NCI-H1417 (cell line): ENCODE measurements at regions not wholly inside any gene's neighbourhood (a gene's known extent, or its start where the extent isn't known, plus 50 kb on each side); places are given as distances from the start of the nearest gene placed in this dataset.
"Not testable (repeated sequence)": the region's sequence is repeated elsewhere in the genome, so short reads cannot be mapped to it uniquely, and the experiment has no call there.

Experiments used
- DNase-seq, 3 experiments: peaks; one replicate each; lab custom pipeline; 2025; lab: John Stamatoyannopoulos, UW

- DNase-seq, result no peak
Measured at GRCh38 chr17:83204230-83204725, 124.9 kb downstream of the METRNL start.

GRCh38 chr17:83204736-83205386 lies 125.5 kb downstream of the METRNL start:
- not testable (repeated sequence) for DNase-seq

GRCh38 chr17:83205387-83206035 lies 126.1 kb downstream of the METRNL start:
- DNase-seq, result peak in 1 of 3 experiments; percentile 76

- not testable (repeated sequence) for DNase-seq
Measured at GRCh38 chr17:83206036-83206394, 126.6 kb downstream of the METRNL start.

GRCh38 chr17:83206819-83207588 lies 127.6 kb downstream of the METRNL start:
- not testable (repeated sequence) for DNase-seq

GRCh38 chr17:83247001-83247400 lies 167.6 kb downstream of the METRNL start:
- not testable (repeated sequence) for DNase-seq
